NOMO-1 treated with dmso at 0.1 percent for 144 hours (cell line): ENCODE measurements at regions not wholly inside any gene's neighbourhood (a gene's known extent, or its start where the extent isn't known, plus 50 kb on each side); places are given as distances from the start of the nearest gene placed in this dataset.

Source experiments
- DNase-seq: peaks from one replicate; lab custom pipeline; 2025; ENCODE audit not compliant: unreplicated experiment; lab: John Stamatoyannopoulos, UW

GRCh38 chr1:201763455-201764140, 65.4 kb upstream of the IPO9 start:
- no peak for DNase-seq

GRCh38 chr1:201764166-201764565, 64.8 kb upstream of the IPO9 start:
- DNase-seq, result no peak

GRCh38 chr1:201764579-201764978, 64.4 kb upstream of the IPO9 start:
- no peak for DNase-seq

- no peak for DNase-seq
These were observed 62.7 kb upstream of the IPO9 start for GRCh38 chr1:201766131-201766866.

- DNase-seq, result no peak
These were observed 61.6 kb upstream of the IPO9 start for GRCh38 chr1:201767339-201767738.

GRCh38 chr1:201769072-201769471, 59.9 kb upstream of the IPO9 start:
- DNase-seq, result no peak

GRCh38 chr1:201769966-201770365, 59.0 kb upstream of the IPO9 start:
- no peak for DNase-seq

- no peak for DNase-seq
These were observed 57.5 kb upstream of the IPO9 start for GRCh38 chr1:201771466-201771865.

- DNase-seq, result no peak
These were observed 56.8 kb upstream of the IPO9 start for GRCh38 chr1:201772178-201772577.

- no peak for DNase-seq
These were observed 55.2 kb upstream of the IPO9 start for GRCh38 chr1:201773764-201774163.

GRCh38 chr1:201774224-201774982, 54.6 kb upstream of the IPO9 start:
- DNase-seq, result no peak

- DNase-seq, result no peak
These were observed 54.0 kb upstream of the IPO9 start for GRCh38 chr1:201774983-201775344.

- no peak for DNase-seq
These were observed 53.6 kb upstream of the IPO9 start for GRCh38 chr1:201775380-201775779.

GRCh38 chr1:201778279-201779065, 50.5 kb upstream of the IPO9 start:
- no peak for DNase-seq
